Spinal cord (tissue), 9 donors: ENCODE measurements at regions not wholly inside any gene's neighbourhood (a gene's known extent, or its start where the extent isn't known, plus 50 kb on each side); places are given as distances from the start of the nearest gene placed in this dataset.
"Not testable (repeated sequence)": the region's sequence is repeated elsewhere in the genome, so short reads cannot be mapped to it uniquely, and the experiment has no call there.

Experiments
- DNase-seq, 6 donors: peaks; one replicate each; pipeline versions ENCODE4 v3.0.0 to v3.0.0-alpha.2; 2013 to 2015; ENCODE audit warnings: low spot score in 6 of 6, low read depth in 4 of 6
- H3K27ac ChIP-seq: one replicate; pipeline ENCODE4 v1.5.1; 2013; ENCODE audit warnings: low read depth, low read length, control low read depth
- H3K27me3 ChIP-seq: one replicate; pipeline ENCODE4 v1.6.1; 2013; ENCODE audit warnings: low read length; ENCODE audit not compliant: control insufficient read depth, insufficient read depth
- H3K36me3 ChIP-seq: one replicate; pipeline ENCODE4 v1.6.1; 2013; ENCODE audit warnings: low read length; ENCODE audit not compliant: control insufficient read depth, insufficient read depth
- H3K4me1 ChIP-seq: one replicate; pipeline ENCODE4 v1.6.1; 2013; ENCODE audit warnings: low read length; ENCODE audit not compliant: control insufficient read depth, insufficient read depth
- H3K4me3 ChIP-seq: one replicate; pipeline ENCODE4 v1.5.1; 2013; ENCODE audit warnings: low read depth, low read length, control low read depth
- H3K9me3 ChIP-seq: one replicate; pipeline ENCODE4 v1.6.1; 2013; ENCODE audit warnings: low read length; ENCODE audit not compliant: control insufficient read depth, insufficient read depth
- WGBS: methylation state at CpG from one replicate; pipeline ENCODE4 v1.1.5; 2013; ENCODE audit warnings: missing lambda C conversion rate; ENCODE audit not compliant: insufficient coverage; 5-methylcytosine and 5-hydroxymethylcytosine counted together
- donor health status: healthy.

DNA sequence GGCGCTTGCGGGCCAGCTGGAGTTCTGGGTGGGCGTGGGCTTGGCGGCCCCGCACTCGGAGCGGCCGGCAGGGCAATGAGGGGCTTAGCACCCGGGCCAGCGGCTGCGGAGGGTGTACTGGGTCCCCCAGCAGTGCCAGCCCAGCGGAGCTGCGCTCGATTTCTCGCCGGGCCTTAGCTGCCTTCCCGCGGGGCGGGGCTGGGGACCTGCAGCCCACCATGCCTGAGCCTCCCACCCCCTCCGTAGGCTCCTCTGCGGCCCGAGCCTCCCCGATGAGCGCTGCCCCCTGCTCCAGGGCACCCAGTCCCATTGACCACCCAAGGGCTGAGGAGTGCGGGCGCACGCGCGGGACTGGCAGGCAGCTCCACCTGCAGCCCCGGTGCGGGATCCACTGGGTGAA is 827.6 kb downstream of the PLOD2 start:
- H3K4me3 ChIP-seq, H3K9me3 ChIP-seq, H3K36me3 ChIP-seq, H3K4me1 ChIP-seq, DNase-seq, H3K27me3 ChIP-seq, H3K27ac ChIP-seq: not testable (repeated sequence)
- WGBS, result 87% methylated on average over 19 of the region's 31 CpGs

DNA sequence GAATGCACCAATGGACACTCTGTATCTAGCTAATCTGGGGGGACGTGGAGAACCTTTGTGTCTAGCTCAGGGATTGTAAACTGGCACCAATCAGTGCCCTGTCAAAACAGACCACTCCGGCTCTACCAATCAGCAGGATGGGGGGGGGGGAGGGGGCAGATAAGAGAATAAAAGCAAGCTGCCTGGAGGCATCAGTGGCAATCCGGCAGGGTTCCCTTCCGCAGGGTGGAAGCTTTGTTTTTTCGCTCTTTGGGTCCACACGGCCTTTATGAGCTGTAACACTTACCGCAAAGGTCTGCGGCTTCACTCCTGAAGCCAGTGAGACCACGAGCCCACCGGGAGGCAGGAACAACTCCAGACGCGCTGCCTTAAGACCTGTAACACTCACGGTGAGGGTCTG is 827.1 kb downstream of the PLOD2 start:
- Histone ChIP-seq H3K36me3 (no peaks in the 10 kb centered on the region), H3K4me1 (no peaks in the 10 kb centered on the region)

DNA sequence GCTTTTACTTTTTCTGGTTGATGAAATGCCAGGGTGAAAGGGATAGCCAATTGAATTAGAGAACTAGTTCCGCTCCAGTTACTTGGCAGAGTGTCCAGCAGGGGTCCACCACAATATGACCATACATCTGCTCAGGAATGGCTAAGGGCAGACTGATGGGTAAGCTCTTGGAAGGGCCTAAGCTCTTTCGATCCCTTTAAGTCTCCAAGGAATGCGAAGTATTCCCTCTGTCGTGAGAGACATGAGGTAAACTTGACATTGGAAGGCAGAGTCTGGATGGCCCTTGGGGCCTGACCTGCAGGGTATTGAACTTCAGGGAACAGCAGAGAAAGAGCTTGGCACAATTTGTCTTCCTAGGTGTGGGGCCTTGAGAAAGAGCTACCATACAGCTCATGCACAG is 805.8 kb downstream of the PLOD2 start:
- Histone ChIP-seq H3K36me3 (no peaks in the 10 kb centered on the region), H3K27ac (no peak overlapping the region), H3K27me3 (no peaks in the 10 kb centered on the region), H3K4me1 (no peaks in the 10 kb centered on the region), H3K9me3 (no peaks in the 10 kb centered on the region), H3K4me3 (no peak overlapping the region)
- 81% methylated on average over 3 of the region's 4 CpGs for WGBS
- no peak for DNase-seq

More for the DNA sequence above, 827.1 kb downstream of the PLOD2 start:
- 93% methylated on average over 10 of the region's 13 CpGs for WGBS
- no peaks in the 10 kb centered on the region for H3K27me3 ChIP-seq
- DNase-seq, result no peak
- no peak overlapping the region for H3K27ac ChIP-seq
- no peak overlapping the region for H3K4me3 ChIP-seq
- H3K9me3 ChIP-seq, result no peaks in the 10 kb centered on the region

DNA sequence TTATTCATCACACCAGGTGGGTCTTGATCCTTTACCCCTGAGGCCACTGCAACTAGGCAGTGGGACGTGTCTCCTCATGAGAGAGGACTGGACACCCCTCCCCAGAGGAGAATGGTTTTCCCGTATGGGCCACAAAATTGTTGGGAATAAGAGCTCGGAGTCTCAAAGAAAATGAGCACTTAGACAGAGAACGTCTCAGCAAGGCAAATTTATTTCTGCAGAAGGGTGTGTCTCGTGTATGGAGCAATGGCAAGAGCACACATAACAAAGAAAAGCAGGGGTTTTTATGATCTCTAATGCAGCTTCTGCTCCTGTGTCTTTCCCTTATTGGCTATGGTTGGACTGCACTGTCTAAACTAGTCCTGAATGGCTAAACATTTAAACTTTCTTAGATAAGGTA is 803.5 kb downstream of the PLOD2 start:
- H3K9me3 ChIP-seq, result no peaks in the 10 kb centered on the region
- H3K4me1 ChIP-seq, result no peaks in the 10 kb centered on the region
- DNase-seq, result no peak
- no peaks in the 10 kb centered on the region for H3K27me3 ChIP-seq
- H3K36me3 ChIP-seq, result no peaks in the 10 kb centered on the region
- 92% methylated on average over 2 of the region's 5 CpGs for WGBS
- no peak overlapping the region for H3K4me3 ChIP-seq
- no peak overlapping the region for H3K27ac ChIP-seq

DNA sequence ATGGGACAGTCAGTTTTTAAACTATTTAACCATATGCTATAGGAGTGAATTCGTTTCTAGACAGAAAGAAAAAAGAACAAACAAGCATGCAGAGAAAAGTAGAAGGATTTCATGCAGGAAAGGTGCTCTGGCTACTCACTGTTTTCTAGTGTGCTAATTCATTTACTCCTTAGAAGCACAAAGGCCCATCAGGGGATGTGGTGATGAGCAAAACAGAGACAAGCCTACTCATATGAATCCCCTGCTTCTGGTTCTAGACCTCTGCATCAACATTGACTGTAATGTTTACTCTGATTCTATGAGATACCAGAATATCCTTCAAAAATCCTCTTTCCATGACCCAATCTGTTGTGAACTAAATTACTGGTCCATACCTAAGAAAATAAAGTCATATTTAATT is 801.9 kb downstream of the PLOD2 start:
- no peaks in the 10 kb centered on the region for H3K27me3 ChIP-seq
- no peaks in the 10 kb centered on the region for H3K36me3 ChIP-seq
- H3K9me3 ChIP-seq, result no peaks in the 10 kb centered on the region
- WGBS, result no CpG with 5 or more reads among the region's 1 CpG
- H3K27ac ChIP-seq, result no peak overlapping the region
- no peaks in the 10 kb centered on the region for H3K4me1 ChIP-seq
- no peak overlapping the region for H3K4me3 ChIP-seq
- DNase-seq, result no peak

DNA sequence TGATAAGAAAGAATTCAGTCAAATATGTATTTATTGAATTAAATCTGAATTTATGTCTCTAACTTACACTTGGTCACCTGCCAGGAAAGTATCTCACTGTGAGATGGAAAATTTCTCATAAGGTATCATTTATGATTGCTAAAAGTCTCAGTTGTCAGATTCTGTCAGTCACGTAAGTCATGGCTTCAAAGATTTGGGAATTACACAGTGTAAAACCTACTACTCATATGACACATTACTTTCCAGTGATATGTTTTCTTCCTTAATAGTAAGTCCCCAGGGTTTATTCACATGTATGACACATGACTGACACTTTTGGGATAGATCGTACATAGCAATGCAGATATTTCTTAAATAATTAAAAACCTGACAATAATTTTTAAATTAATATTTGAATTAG is 792.2 kb downstream of the PLOD2 start:
- Histone ChIP-seq H3K4me1 (no peaks in the 10 kb centered on the region), H3K9me3 (no peaks in the 10 kb centered on the region), H3K4me3 (no peak overlapping the region), H3K27ac (no peak overlapping the region), H3K27me3 (no peaks in the 10 kb centered on the region), H3K36me3 (no peaks in the 10 kb centered on the region)
- DNase-seq, result no peak
- WGBS, result no CpG with 5 or more reads among the region's 2 CpGs

DNA sequence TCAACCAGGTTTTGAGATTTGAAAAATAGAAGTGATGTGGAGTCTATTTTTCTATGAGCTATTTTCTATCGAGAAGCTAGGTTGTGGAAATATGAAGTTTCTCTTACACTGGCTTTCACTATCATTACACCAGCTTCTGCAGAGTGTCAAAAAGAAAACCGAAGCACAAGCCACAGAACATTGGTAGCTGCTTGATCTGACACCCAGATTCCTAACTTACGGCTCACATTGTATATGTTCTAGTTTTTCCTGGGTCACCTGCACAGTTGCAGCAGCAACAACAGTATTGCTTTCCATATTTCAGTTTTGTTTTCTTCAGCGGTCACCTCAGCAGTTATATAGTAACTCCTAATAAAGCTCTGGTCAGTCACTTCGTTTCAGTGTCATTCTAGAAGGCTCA is 790.1 kb downstream of the PLOD2 start:
- no peak for DNase-seq
- no peaks in the 10 kb centered on the region for H3K36me3 ChIP-seq
- no peaks in the 10 kb centered on the region for H3K4me1 ChIP-seq
- no peaks in the 10 kb centered on the region for H3K9me3 ChIP-seq
- no peaks in the 10 kb centered on the region for H3K27me3 ChIP-seq
- H3K27ac ChIP-seq, result no peak overlapping the region
- WGBS, result 100% methylated on average over 3 of the region's 5 CpGs
- H3K4me3 ChIP-seq, result no peak overlapping the region

DNA sequence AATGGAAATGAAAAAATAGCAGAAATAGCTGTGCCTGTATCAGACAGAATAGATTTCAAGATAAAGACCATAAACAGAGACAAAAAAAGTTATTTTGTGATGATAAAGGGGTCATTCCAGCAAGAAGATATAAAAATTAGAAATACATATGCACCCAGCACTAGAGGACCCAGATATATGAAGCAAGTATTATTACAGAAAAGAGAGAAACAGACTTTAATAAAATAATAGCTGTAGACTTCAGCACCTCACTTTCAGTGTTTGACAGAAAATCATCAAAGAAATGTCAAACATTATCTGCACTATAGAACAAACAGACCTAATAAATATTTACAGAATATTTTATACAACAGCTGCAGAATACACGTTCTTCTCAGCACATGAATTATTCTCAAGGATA is 783.7 kb downstream of the PLOD2 start:
- WGBS, result no CpG with 5 or more reads among the region's 1 CpG
- Histone ChIP-seq H3K4me3 (no peak overlapping the region), H3K27me3 (no peaks in the 10 kb centered on the region), H3K36me3 (no peaks in the 10 kb centered on the region), H3K4me1 (no peaks in the 10 kb centered on the region), H3K9me3 (no peaks in the 10 kb centered on the region), H3K27ac (no peak overlapping the region)
- DNase-seq, result no peak

DNA sequence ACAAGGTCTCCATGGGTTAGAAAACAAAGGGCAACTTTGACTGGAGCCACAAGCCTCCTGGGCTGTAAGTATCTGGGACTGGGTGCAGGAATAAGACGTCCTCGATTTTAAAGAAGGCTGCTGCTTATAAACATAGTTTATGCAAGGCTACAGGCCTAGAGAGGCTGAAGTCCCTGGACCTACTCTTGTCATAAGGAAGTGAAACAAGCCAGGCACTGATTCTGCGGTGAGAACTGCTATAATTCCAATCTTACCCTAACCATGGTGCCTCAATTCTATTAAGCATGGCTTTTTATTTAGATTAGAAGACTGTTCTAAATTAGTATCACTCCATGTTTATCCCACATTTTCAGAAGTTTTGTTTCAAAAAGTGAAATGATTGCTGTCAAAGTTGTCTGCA is 777.6 kb downstream of the PLOD2 start:
- H3K36me3 ChIP-seq, result no peaks in the 10 kb centered on the region
- no peaks in the 10 kb centered on the region for H3K9me3 ChIP-seq
- no peak overlapping the region for H3K4me3 ChIP-seq
- no peak overlapping the region for H3K27ac ChIP-seq
- DNase-seq, result no peak
- H3K27me3 ChIP-seq, result no peaks in the 10 kb centered on the region
- WGBS, result 100% methylated on average over 2 of the region's 3 CpGs
- no peaks in the 10 kb centered on the region for H3K4me1 ChIP-seq

DNA sequence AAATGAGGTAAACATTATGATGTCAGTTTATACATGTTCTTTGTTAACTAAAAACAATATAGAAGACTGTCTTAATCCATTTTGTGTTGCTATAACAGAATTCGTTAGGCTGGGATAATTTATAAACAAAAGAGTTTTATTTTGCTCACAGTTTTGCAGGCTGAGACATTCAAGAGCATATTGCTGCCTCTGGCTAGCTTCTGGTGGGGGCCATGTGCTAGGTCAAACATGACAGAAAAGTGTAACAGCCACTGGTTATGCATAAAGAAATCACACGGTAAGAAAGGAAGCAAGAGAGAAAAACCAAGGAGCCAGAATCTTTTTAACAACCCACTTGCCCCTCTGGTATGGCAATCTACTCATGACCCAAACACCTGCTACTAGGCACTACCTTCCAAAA is 776.7 kb downstream of the PLOD2 start:
- Histone ChIP-seq H3K4me1 (no peaks in the 10 kb centered on the region), H3K9me3 (no peaks in the 10 kb centered on the region), H3K4me3 (no peak overlapping the region), H3K36me3 (no peaks in the 10 kb centered on the region), H3K27ac (no peak overlapping the region), H3K27me3 (no peaks in the 10 kb centered on the region)
- no CpG with 5 or more reads among the region's 2 CpGs for WGBS
- DNase-seq, result peak in 1 of 6 donors; percentile 9

DNA sequence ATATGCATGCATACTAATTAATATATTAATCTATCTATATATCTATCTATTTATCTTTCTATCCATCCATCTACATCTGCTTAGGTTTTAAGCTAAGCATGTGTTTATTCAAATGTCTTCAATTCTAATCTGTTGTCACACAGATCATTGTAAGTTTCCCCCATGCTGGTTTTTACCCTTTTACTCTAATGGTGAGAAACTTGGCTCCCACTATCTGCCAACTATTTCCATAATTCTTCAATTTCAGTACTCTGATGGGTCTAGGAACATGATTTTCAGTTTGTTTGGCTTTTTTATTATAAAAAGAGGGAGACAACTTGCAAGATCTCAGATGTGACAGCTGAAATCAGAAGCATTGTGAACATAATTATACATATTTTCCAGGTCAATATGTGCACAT is 773.8 kb downstream of the PLOD2 start:
- H3K27me3 ChIP-seq, result no peaks in the 10 kb centered on the region
- no peak overlapping the region for H3K27ac ChIP-seq
- H3K9me3 ChIP-seq, result peaks cover 3% of the 10 kb centered on the region
- H3K4me1 ChIP-seq, result no peaks in the 10 kb centered on the region
- H3K36me3 ChIP-seq, result no peaks in the 10 kb centered on the region
- no peak for DNase-seq
- H3K4me3 ChIP-seq, result no peak overlapping the region
